ENCODE measurements at regions not wholly inside any gene's neighbourhood (a gene's known extent, or its start where the extent isn't known, plus 50 kb on each side); places are given as distances from the start of the nearest gene placed in this dataset.

DNA sequence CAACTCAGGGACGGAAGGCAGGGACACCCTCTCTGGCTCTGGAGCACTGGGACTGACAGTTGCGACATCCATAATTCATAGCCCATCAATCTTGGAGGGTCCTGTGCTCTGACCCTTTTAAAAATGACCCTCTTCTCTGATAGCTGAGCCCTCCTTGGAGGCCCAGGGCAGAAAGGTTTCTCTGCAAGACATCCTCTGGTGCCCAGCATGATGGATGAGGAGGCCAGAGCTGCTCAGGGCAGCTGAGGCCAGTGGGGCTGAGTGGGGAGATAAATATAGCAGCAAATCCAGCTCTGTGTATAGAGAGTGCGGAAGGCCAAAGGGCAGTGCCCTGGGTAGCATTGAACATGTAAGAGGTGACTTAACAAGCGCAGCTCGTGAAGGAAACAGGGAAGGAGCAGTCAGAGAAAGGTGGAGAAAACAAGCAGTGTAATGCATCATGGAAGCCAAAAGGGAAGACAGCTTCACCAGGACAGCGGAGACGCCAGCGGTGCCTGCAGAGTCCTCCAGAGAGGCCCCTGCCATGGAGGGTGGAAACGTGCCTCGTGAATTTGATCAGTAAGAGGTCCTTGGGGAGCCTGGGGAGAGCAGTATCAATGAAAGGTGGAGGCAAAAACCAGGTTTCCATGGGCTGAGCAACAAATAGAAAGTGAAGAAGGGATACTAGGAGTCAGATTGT, 50.4 kb upstream of the FMOD start (continued):
- TF ChIP-seq, protein P1, sequence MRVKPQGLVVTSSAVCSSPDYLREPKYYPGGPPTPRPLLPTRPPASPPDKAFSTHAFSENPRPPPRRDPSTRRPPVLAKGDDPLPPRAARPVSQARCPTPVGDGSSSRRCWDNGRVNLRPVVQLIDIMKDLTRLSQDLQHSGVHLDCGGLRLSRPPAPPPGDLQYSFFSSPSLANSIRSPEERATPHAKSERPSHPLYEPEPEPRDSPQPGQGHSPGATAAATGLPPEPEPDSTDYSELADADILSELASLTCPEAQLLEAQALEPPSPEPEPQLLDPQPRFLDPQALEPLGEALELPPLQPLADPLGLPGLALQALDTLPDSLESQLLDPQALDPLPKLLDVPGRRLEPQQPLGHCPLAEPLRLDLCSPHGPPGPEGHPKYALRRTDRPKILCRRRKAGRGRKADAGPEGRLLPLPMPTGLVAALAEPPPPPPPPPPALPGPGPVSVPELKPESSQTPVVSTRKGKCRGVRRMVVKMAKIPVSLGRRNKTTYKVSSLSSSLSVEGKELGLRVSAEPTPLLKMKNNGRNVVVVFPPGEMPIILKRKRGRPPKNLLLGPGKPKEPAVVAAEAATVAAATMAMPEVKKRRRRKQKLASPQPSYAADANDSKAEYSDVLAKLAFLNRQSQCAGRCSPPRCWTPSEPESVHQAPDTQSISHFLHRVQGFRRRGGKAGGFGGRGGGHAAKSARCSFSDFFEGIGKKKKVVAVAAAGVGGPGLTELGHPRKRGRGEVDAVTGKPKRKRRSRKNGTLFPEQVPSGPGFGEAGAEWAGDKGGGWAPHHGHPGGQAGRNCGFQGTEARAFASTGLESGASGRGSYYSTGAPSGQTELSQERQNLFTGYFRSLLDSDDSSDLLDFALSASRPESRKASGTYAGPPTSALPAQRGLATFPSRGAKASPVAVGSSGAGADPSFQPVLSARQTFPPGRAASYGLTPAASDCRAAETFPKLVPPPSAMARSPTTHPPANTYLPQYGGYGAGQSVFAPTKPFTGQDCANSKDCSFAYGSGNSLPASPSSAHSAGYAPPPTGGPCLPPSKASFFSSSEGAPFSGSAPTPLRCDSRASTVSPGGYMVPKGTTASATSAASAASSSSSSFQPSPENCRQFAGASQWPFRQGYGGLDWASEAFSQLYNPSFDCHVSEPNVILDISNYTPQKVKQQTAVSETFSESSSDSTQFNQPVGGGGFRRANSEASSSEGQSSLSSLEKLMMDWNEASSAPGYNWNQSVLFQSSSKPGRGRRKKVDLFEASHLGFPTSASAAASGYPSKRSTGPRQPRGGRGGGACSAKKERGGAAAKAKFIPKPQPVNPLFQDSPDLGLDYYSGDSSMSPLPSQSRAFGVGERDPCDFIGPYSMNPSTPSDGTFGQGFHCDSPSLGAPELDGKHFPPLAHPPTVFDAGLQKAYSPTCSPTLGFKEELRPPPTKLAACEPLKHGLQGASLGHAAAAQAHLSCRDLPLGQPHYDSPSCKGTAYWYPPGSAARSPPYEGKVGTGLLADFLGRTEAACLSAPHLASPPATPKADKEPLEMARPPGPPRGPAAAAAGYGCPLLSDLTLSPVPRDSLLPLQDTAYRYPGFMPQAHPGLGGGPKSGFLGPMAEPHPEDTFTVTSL (CRISPR knock-in tag; IDR thresholded peaks at IDR 0.05; ENCODE audit: borderline replicate concordance) = no peak
- TF ChIP-seq MAF1 (CRISPR knock-in tag; IDR thresholded peaks at IDR 0.05; ENCODE audit: borderline replicate concordance) = no peak
- no peak for TF ChIP-seq ZNF850 (CRISPR knock-in tag; conservative IDR thresholded peaks at IDR 0.05)
- TF ChIP-seq, protein P2, sequence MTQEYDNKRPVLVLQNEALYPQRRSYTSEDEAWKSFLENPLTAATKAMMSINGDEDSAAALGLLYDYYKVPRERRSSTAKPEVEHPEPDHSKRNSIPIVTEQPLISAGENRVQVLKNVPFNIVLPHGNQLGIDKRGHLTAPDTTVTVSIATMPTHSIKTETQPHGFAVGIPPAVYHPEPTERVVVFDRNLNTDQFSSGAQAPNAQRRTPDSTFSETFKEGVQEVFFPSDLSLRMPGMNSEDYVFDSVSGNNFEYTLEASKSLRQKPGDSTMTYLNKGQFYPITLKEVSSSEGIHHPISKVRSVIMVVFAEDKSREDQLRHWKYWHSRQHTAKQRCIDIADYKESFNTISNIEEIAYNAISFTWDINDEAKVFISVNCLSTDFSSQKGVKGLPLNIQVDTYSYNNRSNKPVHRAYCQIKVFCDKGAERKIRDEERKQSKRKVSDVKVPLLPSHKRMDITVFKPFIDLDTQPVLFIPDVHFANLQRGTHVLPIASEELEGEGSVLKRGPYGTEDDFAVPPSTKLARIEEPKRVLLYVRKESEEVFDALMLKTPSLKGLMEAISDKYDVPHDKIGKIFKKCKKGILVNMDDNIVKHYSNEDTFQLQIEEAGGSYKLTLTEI (CRISPR knock-in tag; conservative IDR thresholded peaks at IDR 0.05) = no peak
- TF ChIP-seq, protein P3, sequence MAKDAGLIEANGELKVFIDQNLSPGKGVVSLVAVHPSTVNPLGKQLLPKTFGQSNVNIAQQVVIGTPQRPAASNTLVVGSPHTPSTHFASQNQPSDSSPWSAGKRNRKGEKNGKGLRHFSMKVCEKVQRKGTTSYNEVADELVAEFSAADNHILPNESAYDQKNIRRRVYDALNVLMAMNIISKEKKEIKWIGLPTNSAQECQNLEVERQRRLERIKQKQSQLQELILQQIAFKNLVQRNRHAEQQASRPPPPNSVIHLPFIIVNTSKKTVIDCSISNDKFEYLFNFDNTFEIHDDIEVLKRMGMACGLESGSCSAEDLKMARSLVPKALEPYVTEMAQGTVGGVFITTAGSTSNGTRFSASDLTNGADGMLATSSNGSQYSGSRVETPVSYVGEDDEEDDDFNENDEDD (CRISPR knock-in tag; IDR thresholded peaks at IDR 0.05; ENCODE audit: borderline replicate concordance) = no peak
- TF ChIP-seq RCOR2 (CRISPR knock-in tag; IDR thresholded peaks at IDR 0.05) = no peak
- TF ChIP-seq SNRNP70 (IDR thresholded peaks at IDR 0.05; ENCODE audit: low read depth, low read length) = no peak
